GM12875 (cell line): ENCODE measurements at regions not wholly inside any gene's neighbourhood (a gene's known extent, or its start where the extent isn't known, plus 50 kb on each side); places are given as distances from the start of the nearest gene placed in this dataset.
A peak's percentile ranks its signal among the peaks of the same experiment; 100 is the strongest.

Source experiments
- H3K4me3 ChIP-seq: one replicate; pipeline ENCODE4 v1.5.1; 2011; ENCODE audit warnings: low read depth, low read length, control low read depth
- TF ChIP-seq, protein P1 (sequence below): IDR thresholded peaks from 2 replicates; pipeline ENCODE4 v1.5.1; 2011; ENCODE audit warnings: low read depth, mild to moderate bottlenecking, control low read depth, inconsistent platforms, low read length, moderate library complexity, borderline replicate concordance; ENCODE audit not compliant: insufficient read depth

DNA sequence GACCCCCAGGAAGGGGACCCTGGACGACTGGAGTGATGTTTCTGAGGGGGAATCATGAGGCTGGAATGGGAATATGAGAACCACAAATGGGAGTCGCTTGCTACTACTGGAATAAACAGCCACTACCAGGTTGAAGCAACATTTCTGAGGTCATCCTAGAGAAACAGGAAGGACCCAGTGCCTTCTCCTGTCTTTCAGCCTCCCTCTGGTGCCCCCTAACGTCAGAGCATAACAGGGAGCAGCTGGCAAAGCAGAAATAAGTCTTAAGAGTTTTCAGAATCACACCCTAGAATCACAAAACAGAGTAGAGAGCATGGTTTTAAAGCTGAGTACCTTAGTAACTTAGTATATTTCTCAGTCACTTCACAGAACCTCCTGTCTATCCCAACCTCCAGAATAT is 347.8 kb upstream of the PITX2 start:
- TF ChIP-seq, protein P1, sequence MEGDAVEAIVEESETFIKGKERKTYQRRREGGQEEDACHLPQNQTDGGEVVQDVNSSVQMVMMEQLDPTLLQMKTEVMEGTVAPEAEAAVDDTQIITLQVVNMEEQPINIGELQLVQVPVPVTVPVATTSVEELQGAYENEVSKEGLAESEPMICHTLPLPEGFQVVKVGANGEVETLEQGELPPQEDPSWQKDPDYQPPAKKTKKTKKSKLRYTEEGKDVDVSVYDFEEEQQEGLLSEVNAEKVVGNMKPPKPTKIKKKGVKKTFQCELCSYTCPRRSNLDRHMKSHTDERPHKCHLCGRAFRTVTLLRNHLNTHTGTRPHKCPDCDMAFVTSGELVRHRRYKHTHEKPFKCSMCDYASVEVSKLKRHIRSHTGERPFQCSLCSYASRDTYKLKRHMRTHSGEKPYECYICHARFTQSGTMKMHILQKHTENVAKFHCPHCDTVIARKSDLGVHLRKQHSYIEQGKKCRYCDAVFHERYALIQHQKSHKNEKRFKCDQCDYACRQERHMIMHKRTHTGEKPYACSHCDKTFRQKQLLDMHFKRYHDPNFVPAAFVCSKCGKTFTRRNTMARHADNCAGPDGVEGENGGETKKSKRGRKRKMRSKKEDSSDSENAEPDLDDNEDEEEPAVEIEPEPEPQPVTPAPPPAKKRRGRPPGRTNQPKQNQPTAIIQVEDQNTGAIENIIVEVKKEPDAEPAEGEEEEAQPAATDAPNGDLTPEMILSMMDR, result peak; percentile 67

DNA sequence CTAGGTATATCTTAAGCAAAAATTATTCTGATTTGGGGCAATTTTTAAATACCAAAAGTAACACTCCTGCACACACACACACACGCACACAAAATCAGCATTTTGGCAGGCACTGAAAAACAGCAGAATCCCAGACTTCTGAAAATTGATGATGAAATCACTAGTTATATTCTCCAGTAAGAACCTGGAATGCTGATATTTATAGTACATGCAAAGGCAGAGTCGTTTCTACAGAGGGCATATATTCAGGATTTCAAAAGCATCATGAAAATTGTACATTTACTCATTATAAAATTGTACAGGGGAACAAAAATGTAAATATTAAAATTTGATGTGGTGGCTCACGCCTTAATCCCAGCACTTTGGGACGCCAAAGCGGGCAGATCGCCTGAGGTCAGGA is 352.5 kb upstream of the PITX2 start:
- H3K4me3 ChIP-seq, result no peak overlapping the region
- TF ChIP-seq, protein P1, result no peak

More for the DNA sequence above, 347.8 kb upstream of the PITX2 start:
- no peak overlapping the region for H3K4me3 ChIP-seq

DNA sequence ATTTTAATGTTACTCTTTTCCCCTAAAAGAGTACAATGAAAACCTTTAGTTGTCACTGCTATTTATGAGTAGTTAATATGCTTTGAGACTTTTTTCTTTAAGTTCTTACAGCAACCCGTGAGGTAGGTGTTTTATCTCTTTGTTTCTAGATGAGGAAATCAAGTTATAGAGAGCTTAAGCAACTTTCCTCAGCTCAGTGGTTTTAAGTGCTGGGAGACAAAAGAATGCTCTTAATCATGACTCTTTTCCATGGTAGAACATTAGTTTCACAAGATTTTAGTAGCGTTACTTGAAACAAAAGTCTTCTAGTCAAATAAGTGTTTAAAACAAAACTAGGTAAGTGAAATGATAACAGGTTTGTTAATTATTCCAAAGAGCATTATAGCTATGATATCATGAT is 354.7 kb upstream of the PITX2 start:
- H3K4me3 ChIP-seq, result no peak overlapping the region
- TF ChIP-seq, protein P1, result no peak

DNA sequence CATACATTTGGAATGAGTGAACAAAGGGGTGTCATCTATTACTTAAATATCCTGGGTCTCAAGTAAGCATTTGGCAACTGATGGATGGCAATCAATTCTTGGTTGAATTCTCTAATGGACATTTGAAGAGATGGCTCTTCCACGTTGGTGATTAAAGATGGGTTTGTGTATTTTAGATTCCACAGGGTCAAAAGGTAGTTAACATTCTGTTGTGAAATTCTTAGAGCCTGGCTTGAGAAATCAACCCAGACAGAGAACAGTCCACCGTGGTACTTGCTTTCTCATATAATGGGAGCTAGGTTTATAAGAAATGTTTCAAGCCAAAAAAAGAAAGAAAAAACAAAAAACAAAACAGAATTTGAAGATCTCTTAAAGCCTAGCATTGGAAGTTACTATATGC is 355.9 kb upstream of the PITX2 start:
- TF ChIP-seq, protein P1, result no peak
- no peak overlapping the region for H3K4me3 ChIP-seq

DNA sequence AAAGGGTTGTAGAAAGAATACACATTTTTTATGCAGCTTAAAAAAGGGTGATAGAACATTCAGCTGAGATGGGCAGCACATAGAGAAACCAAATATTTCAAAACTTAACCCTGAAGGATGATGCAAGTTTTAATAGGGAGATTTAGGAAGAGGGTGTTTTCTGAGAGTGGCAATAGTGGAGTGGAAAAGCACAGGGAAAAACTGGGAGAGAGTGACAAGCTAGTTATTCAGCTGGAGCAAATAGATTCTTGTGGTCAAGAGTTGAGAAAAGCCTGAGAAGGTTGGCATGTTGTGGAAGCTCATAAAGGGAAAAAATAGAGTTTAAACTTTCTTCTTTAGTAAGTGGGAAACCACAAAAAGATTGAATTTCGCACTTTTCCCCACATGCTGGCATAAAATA is 359.6 kb upstream of the PITX2 start:
- no peak overlapping the region for H3K4me3 ChIP-seq
- TF ChIP-seq, protein P1, result no peak

DNA sequence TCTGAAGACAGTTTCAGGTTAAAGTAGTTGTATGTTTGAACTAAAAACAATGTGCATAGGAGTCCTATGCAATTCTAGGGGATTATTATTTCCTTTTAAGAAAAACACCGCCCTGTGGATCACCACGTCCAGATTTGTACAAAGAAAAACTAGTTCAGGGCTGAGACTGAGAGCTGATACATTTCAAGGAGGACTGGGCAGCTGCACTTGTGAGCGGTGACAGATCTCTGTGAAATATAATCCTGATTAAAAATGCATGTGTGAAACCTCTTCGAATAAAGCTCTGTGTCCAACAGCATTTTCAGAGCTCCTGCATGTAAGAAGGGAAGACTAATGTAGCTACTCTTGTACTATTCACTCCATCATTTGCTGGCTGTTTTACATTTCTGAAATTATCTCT is 365.8 kb upstream of the PITX2 start:
- TF ChIP-seq, protein P1, result no peak
- H3K4me3 ChIP-seq, result no peak overlapping the region

DNA sequence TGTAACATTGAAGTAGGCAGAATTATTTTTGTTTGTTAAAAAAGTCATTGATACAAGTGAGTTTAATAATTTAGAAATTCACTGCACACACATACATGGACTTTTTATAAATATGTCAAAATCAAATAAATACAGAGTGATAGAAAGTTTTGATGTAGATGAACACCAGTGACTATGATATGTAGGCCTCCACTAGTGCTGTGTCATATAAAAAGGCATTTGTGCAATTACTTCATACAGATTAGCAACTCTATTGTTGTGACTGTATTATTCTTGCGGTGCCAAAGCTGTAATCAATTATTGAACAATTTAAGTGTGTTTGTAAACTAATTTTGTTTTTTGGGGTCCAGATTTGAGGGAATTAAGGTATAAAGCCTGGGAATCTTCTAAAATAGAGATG is 366.2 kb upstream of the PITX2 start:
- TF ChIP-seq, protein P1, result no peak
- H3K4me3 ChIP-seq, result no peak overlapping the region
